ENCODE measurements at regions not wholly inside any gene's neighbourhood (a gene's known extent, or its start where the extent isn't known, plus 50 kb on each side); places are given as distances from the start of the nearest gene placed in this dataset.

- no peaks in the 10 kb centered on the region for H3K36me3 Mint-ChIP-seq (ENCODE audit: low read depth)
- H3K4me3 Mint-ChIP-seq, result no peak overlapping the region
- no peak for TF ChIP-seq CTCF (IDR thresholded peaks at IDR 0.05; ENCODE audit: unreplicated experiment in 3 of 3)
Measured at GRCh38 chr10:55786461-55787050, 574.5 kb downstream of the ZWINT start.

DNA sequence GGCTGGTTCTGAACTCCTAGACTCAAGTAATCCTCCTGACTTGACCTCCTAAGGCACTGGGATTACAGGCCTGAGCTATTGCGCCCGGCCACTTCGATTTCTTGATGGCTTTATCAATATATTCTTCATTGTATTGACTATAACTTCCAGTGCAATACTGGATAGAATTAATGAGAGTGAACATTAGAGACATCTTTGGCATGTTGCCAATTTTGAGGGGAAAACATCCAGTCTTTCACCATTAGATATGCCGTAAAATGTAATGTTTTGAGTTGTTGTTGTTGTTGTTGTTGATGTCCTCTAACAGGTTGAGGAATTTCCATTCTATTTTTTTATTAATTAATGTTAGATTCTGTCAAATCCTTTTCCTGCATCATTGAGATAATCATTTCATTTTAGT is 578.9 kb downstream of the ZWINT start:
- Mint-ChIP-seq H3K4me3 (no peak overlapping the region), H3K27ac (no peak overlapping the region), H3K27me3 (ENCODE audit: low read depth) (no peaks in the 10 kb centered on the region), H3K4me1 (no peaks in the 10 kb centered on the region), H3K36me3 (ENCODE audit: low read depth) (no peaks in the 10 kb centered on the region), H3K9me3 (no peaks in the 10 kb centered on the region)
- TF ChIP-seq CTCF (IDR thresholded peaks at IDR 0.05; ENCODE audit: unreplicated experiment in 3 of 3), result no peak

More at GRCh38 chr10:55786461-55787050, 574.5 kb downstream of the ZWINT start:
- Mint-ChIP-seq H3K27ac (no peak overlapping the region), H3K4me1 (no peaks in the 10 kb centered on the region), H3K9me3 (no peaks in the 10 kb centered on the region), H3K27me3 (ENCODE audit: low read depth) (no peaks in the 10 kb centered on the region)

- Mint-ChIP-seq H3K27me3 (ENCODE audit: low read depth) (no peaks in the 10 kb centered on the region), H3K4me3 (no peak overlapping the region), H3K9me3 (no peaks in the 10 kb centered on the region), H3K36me3 (ENCODE audit: low read depth) (no peaks in the 10 kb centered on the region), H3K27ac (no peak overlapping the region), H3K4me1 (no peaks in the 10 kb centered on the region)
- TF ChIP-seq CTCF (IDR thresholded peaks at IDR 0.05; ENCODE audit: unreplicated experiment in 3 of 3), result no peak
Measured at GRCh38 chr10:55766212-55766611, 594.8 kb downstream of the ZWINT start.

DNA sequence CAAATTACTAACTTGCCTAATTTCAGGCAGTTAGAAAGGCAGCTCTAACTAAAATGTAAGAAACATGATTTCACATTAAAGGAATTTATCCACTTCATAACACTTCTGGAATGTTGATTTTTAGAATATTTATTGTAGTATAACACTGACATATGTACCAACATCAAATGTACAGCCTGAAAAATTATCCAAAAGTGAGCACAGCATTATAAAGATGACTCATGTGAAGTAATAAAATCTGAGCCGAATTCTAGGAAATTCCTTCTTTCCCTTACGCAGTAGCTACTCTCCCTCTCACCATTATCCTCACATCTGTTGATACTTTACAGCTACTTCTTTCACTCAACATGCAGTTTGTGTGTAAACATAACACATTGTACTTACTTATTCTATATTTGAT is 610.6 kb downstream of the ZWINT start:
- no peak for TF ChIP-seq CTCF (IDR thresholded peaks at IDR 0.05; ENCODE audit: unreplicated experiment in 3 of 3)

GRCh38 chr10:55747244-55747643 is 613.8 kb downstream of the ZWINT start:
- no peaks in the 10 kb centered on the region for H3K27me3 Mint-ChIP-seq (ENCODE audit: low read depth)
- TF ChIP-seq CTCF (IDR thresholded peaks at IDR 0.05; ENCODE audit: unreplicated experiment in 3 of 3), result no peak
- H3K27ac Mint-ChIP-seq, result no peak overlapping the region
- no peaks in the 10 kb centered on the region for H3K4me1 Mint-ChIP-seq
- H3K4me3 Mint-ChIP-seq, result no peak overlapping the region
- no peaks in the 10 kb centered on the region for H3K9me3 Mint-ChIP-seq
- H3K36me3 Mint-ChIP-seq (ENCODE audit: low read depth), result no peaks in the 10 kb centered on the region

More for the DNA sequence above, 610.6 kb downstream of the ZWINT start:
- Mint-ChIP-seq H3K4me1 (no peaks in the 10 kb centered on the region), H3K36me3 (ENCODE audit: low read depth) (no peaks in the 10 kb centered on the region), H3K4me3 (no peak overlapping the region), H3K27ac (no peak overlapping the region), H3K9me3 (no peaks in the 10 kb centered on the region), H3K27me3 (ENCODE audit: low read depth) (no peaks in the 10 kb centered on the region)

DNA sequence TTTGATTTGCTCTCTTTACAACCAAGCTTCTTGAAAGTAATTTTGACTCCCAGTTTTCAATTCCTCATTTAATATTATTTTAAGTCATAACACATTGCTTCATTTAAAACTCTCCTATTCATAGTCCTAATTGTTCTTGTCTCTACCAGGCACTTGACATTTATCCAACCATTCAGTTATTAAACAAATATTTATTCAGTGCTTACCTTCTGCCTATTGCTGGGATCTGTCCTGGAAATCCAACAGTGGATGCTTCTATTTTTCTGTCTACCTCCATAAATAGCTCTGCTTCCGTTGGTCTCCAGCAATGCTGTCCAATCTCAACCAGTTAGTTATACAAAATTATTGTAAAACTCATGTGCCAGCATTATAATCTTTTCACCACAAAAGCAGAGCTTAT is 615.1 kb downstream of the ZWINT start:
- H3K4me1 Mint-ChIP-seq, result no peaks in the 10 kb centered on the region

More for the DNA sequence above, 615.1 kb downstream of the ZWINT start:
- H3K9me3 Mint-ChIP-seq, result no peaks in the 10 kb centered on the region
- no peak overlapping the region for H3K27ac Mint-ChIP-seq
- H3K27me3 Mint-ChIP-seq (ENCODE audit: low read depth), result no peaks in the 10 kb centered on the region
- no peak for TF ChIP-seq CTCF (IDR thresholded peaks at IDR 0.05; ENCODE audit: unreplicated experiment in 3 of 3)
- H3K36me3 Mint-ChIP-seq (ENCODE audit: low read depth), result no peaks in the 10 kb centered on the region
- no peak overlapping the region for H3K4me3 Mint-ChIP-seq

Measured in nephron (organoid).